Mucosa of rectum (tissue), 2 donors: ENCODE measurements at regions not wholly inside any gene's neighbourhood (a gene's known extent, or its start where the extent isn't known, plus 50 kb on each side); places are given as distances from the start of the nearest gene placed in this dataset.
"Not testable (repeated sequence)": the region's sequence is repeated elsewhere in the genome, so short reads cannot be mapped to it uniquely, and the experiment has no call there.

ENCODE experiments used
- H3K27ac ChIP-seq, 2 donors: one replicate each; pipeline ENCODE4 v1.7.0; 2013; ENCODE audit warnings: inconsistent platforms in 2 of 2, low read depth in 2 of 2, low read length in 2 of 2
- H3K27me3 ChIP-seq, 2 donors: one replicate each; pipeline ENCODE4 v1.7.0; 2013; ENCODE audit warnings: low read length in 2 of 2; ENCODE audit not compliant: control insufficient read depth in 2 of 2, insufficient read depth in 2 of 2
- H3K36me3 ChIP-seq, 2 donors: one replicate each; pipeline ENCODE4 v1.7.0; 2013; ENCODE audit warnings: low read length in 2 of 2; ENCODE audit not compliant: control insufficient read depth in 2 of 2, insufficient read depth in 2 of 2
- H3K4me1 ChIP-seq, 2 donors: one replicate each; pipeline ENCODE4 v1.7.0; 2013; ENCODE audit warnings: low read length in 2 of 2, mild to moderate bottlenecking in 1 of 2; ENCODE audit not compliant: control insufficient read depth in 2 of 2, insufficient read depth in 2 of 2
- H3K4me3 ChIP-seq, 2 donors: one replicate each; pipeline ENCODE4 v1.7.0; 2013; ENCODE audit warnings: low read length in 2 of 2
- H3K9ac ChIP-seq, 2 donors: one replicate each; pipeline ENCODE4 v1.7.0; 2013; ENCODE audit warnings: low read length in 2 of 2, low read depth in 1 of 2, mild to moderate bottlenecking in 1 of 2
- H3K9me3 ChIP-seq, 2 donors: one replicate each; pipeline ENCODE4 v1.7.0; 2013; ENCODE audit warnings: low read length in 2 of 2; ENCODE audit not compliant: control insufficient read depth in 2 of 2
- donor health status: healthy.
- donor health status: Normal muscosa, but diverticular disease.

GRCh38 chr15:88993662-88994061 is 80.5 kb upstream of the MFGE8 start:
- Histone ChIP-seq H3K4me3 (no peak overlapping the region), H3K4me1 (no peaks in the 10 kb centered on the region), H3K36me3 (no peaks in the 10 kb centered on the region), H3K27ac (no peak overlapping the region), H3K9me3 (no peaks in the 10 kb centered on the region), H3K9ac (no peak overlapping the region), H3K27me3 (peaks cover 0 to 2% of the 10 kb centered on the region in 2 donors)

- Histone ChIP-seq H3K27me3 (peaks cover 0 to 2% of the 10 kb centered on the region in 2 donors), H3K27ac (no peak overlapping the region), H3K9me3 (no peaks in the 10 kb centered on the region), H3K9ac (no peak overlapping the region), H3K4me1 (no peaks in the 10 kb centered on the region), H3K36me3 (no peaks in the 10 kb centered on the region), H3K4me3 (no peak overlapping the region)
Measured at GRCh38 chr15:88994286-88994685, 81.1 kb upstream of the MFGE8 start.

- H3K9me3 ChIP-seq: no peaks in the 10 kb centered on the region
- H3K27ac ChIP-seq: no peak overlapping the region
- H3K4me1 ChIP-seq: no peaks in the 10 kb centered on the region
- H3K36me3 ChIP-seq: no peaks in the 10 kb centered on the region
- H3K27me3 ChIP-seq: peaks cover 0 to 2% of the 10 kb centered on the region in 2 donors
- no peak overlapping the region for H3K9ac ChIP-seq
- H3K4me3 ChIP-seq: no peak overlapping the region
Measured at GRCh38 chr15:88995449-88995848, 82.3 kb upstream of the MFGE8 start.

- Histone ChIP-seq H3K9ac (no peak overlapping the region), H3K4me1 (no peaks in the 10 kb centered on the region), H3K27me3 (no peaks in the 10 kb centered on the region), H3K4me3 (no peak overlapping the region), H3K9me3 (no peaks in the 10 kb centered on the region), H3K36me3 (no peaks in the 10 kb centered on the region), H3K27ac (no peak overlapping the region)
Measured at GRCh38 chr15:88997531-88997930, 84.4 kb upstream of the MFGE8 start.

- no peak overlapping the region for H3K4me3 ChIP-seq
- no peaks in the 10 kb centered on the region for H3K27me3 ChIP-seq
- H3K36me3 ChIP-seq: no peaks in the 10 kb centered on the region
- H3K4me1 ChIP-seq: no peaks in the 10 kb centered on the region
- H3K27ac ChIP-seq: no peak overlapping the region
- H3K9ac ChIP-seq: no peak overlapping the region
- no peaks in the 10 kb centered on the region for H3K9me3 ChIP-seq
Measured at GRCh38 chr15:88998980-88999713, 86.0 kb upstream of the MFGE8 start.

GRCh38 chr15:89001708-89002275 is 86.5 kb upstream of the ABHD2 start:
- H3K4me1 ChIP-seq, H3K4me3 ChIP-seq, H3K36me3 ChIP-seq, H3K9me3 ChIP-seq, H3K9ac ChIP-seq, H3K27me3 ChIP-seq, H3K27ac ChIP-seq: not testable (repeated sequence)

- Histone ChIP-seq H3K4me3 (no peak overlapping the region), H3K4me1 (no peaks in the 10 kb centered on the region), H3K9ac (no peak overlapping the region), H3K36me3 (no peaks in the 10 kb centered on the region), H3K27me3 (no peaks in the 10 kb centered on the region), H3K27ac (peak overlapping the region in 1 of 2 donors; percentile 21), H3K9me3 (no peaks in the 10 kb centered on the region)
Measured at GRCh38 chr15:89002281-89002761, 85.9 kb upstream of the ABHD2 start.

GRCh38 chr15:89002830-89003229 is 85.4 kb upstream of the ABHD2 start:
- no peaks in the 10 kb centered on the region for H3K36me3 ChIP-seq
- no peaks in the 10 kb centered on the region for H3K27me3 ChIP-seq
- H3K4me3 ChIP-seq: no peak overlapping the region
- no peak overlapping the region for H3K9ac ChIP-seq
- no peaks in the 10 kb centered on the region for H3K4me1 ChIP-seq
- H3K27ac ChIP-seq: peak overlapping the region in 1 of 2 donors; percentile 21
- H3K9me3 ChIP-seq: no peaks in the 10 kb centered on the region

- Histone ChIP-seq H3K4me1 (no peaks in the 10 kb centered on the region), H3K36me3 (no peaks in the 10 kb centered on the region), H3K4me3 (no peak overlapping the region), H3K9ac (no peak overlapping the region), H3K27ac (no peak overlapping the region), H3K9me3 (no peaks in the 10 kb centered on the region), H3K27me3 (no peaks in the 10 kb centered on the region)
Measured at GRCh38 chr15:89003865-89004725, 84.2 kb upstream of the ABHD2 start.

- H3K27me3 ChIP-seq: no peaks in the 10 kb centered on the region
- H3K27ac ChIP-seq: no peak overlapping the region
- no peak overlapping the region for H3K4me3 ChIP-seq
- no peak overlapping the region for H3K9ac ChIP-seq
- no peaks in the 10 kb centered on the region for H3K36me3 ChIP-seq
- H3K4me1 ChIP-seq: no peaks in the 10 kb centered on the region
- no peaks in the 10 kb centered on the region for H3K9me3 ChIP-seq
Measured at GRCh38 chr15:89004726-89005030, 83.6 kb upstream of the ABHD2 start.
